CD4-positive, alpha-beta T cell treated with Interleukin-6 at 100 ng/mL for 8 hours (primary cell): ENCODE measurements at regions not wholly inside any gene's neighbourhood (a gene's known extent, or its start where the extent isn't known, plus 50 kb on each side); places are given as distances from the start of the nearest gene placed in this dataset.
"Not testable (repeated sequence)": the region's sequence is repeated elsewhere in the genome, so short reads cannot be mapped to it uniquely, and the experiment has no call there.

Source experiments
- DNase-seq: peaks from one replicate; pipeline ENCODE4 v3.0.0-alpha.2; 2020; ENCODE audit warnings: mixed read lengths, low spot score

DNA sequence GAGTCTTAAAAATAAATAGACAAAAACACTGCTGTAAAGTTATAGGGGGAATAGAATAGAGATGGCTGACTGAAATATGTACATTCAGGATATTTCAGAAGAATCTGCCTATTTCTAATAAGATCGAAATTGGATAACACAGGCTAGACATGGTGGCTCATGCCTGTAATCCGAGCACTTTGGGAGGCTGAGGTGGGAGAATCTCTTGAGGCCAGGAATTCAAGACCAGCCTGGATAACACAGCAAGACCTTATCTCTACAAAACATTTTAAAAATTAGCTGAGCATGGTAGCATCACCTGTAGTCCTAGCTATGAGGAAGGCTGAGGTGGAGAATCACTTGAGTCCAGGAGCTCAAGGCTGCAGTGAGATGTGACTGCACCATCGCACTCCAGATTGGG lies 146.6 kb upstream of the CCDC150 start:
- DNase-seq: no peak

DNA sequence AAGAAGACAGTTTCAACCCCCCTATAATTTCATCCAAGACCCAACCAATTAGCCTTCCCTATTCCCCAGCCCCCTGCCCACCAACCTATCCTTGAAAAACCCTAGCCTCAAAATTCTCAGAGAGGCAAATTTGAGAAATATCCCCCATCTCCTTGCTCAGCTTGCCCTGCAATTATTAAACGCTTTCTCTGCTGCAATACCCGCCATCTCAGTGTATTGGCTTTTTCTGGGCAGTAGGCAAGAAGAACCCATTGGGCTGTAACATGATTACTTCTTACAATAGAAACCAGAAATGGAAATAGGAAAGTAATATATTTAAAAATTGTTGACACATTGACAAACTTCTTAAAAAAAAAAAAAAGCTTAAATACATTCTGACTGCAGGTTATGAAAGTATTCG lies 140.6 kb upstream of the CCDC150 start:
- no peak for DNase-seq

DNA sequence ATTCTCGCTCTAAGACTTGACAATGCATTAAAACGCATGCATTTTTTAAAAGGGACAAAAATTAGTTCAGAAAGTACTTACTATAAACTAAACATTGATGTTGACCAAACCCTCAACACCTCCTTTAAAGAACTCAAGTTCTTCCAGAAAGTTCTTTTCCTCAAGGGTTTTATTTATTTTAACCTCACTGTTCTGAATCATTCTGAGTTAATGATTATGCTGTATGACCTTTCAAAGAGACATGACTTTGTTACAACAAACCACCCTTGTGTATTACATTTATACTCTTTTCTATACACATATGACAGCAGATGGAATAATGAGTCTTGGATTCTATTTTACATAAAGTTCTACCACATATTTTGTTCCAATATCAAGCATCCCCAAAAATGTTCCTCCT lies 139.8 kb upstream of the CCDC150 start:
- no peak for DNase-seq

DNA sequence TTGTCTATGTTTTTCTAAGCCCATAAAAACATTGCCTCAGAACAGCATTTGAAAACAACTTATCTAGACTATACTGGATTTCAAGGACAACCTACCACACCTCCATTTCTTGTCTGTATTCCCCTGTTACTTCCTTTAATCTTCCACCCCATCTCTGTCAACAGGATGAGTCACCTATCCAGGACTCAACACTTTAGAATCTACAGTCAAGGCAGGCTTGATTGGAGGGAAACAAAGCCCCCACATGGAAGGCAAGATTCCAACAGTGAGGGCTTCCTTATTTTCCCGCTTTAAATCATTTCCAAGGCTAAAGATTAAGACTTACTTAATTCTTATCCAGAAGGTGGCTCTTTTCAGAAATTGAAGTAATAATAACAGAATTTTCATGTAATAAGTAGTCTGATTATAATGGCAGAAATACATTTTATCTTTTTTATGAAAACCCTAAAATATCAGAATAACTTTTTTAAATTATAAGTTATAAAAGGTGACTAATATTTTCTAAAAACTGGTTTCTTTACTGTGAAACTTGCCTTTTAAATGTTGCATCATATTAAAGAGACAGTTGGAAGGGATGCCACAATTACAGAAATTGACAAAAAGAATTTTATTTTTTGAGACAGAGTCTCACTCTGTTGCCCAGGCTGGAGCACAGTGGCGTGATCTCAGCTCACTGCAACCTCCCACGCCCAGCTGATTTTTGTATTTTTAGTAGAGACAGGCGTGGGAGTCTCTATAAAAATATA lies 138.7 kb upstream of the CCDC150 start:
- no peak for DNase-seq

DNA sequence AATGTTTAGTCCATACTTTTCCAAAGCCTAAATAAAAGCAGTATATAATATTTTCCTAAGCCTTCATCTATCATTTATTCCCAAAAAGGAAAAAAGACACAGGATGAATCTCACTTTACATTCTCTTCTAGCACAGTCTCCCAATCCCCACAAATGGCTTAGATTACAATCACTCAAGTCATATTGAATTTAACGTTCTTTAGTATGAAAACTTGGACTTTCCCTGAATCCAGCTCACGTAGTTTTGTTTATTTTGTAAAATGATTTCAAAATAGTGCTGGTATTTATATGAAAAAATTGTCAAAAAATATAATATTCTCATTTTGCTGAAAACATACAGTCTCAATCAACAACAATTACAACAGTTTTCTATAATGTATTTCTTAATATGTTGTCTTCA lies 137.7 kb upstream of the CCDC150 start:
- DNase-seq: no peak

DNA sequence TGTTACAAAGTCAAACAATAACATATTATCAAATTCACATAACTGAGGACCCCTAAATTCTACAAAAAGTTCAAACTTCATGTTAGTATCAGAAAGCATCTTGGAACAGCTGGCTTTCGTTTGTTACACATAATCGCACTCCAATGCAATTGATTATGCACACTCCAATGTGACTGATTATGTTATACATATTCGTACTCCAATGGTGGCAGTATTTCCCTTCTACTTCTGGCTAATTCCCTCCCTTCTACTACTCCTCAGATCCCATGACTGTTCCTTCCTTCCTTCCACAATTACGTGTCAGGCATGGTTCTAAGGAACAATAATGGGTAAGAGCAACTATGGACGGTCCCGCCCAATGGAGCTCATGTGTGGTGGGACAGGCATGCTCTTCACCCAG lies 137.1 kb upstream of the CCDC150 start:
- no peak for DNase-seq

DNA sequence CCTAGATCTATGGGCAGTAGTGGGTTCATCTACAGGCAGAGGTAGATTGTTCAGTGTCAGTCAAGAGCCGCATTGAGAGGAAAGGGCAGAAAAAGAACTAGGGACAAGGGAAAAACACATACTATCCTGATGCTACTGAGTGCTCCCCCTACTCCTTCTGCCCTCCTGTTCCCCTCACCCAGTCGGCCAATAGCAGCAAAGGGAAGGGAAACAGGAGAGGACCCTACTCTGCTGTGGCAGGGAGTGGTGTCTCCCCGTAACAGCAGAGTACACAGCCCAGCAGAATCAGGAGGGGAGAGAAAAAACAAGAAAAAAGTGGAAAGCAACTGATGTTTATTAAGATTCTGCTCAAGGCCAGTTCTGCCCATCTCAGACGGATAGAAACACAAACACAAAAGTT lies 136.1 kb upstream of the CCDC150 start:
- no peak for DNase-seq

DNA sequence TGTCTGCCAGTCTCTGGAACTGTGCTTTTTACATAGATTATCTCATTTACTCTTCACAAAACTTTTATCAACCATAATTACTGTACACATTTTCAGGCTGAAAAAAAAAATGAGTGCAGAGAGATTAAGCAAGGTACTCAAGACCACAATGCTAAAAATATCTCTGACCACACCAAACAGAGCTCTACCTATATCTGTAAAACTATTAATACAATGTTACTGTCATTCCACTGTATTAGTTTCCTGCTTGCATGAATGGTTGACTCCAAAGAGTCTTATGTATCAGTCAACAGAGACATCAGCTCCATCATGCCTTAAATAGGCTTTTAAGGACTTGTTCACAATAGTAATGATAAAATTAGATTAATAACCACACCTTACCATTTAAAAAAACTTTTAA lies 134.7 kb upstream of the CCDC150 start:
- no peak for DNase-seq

DNA sequence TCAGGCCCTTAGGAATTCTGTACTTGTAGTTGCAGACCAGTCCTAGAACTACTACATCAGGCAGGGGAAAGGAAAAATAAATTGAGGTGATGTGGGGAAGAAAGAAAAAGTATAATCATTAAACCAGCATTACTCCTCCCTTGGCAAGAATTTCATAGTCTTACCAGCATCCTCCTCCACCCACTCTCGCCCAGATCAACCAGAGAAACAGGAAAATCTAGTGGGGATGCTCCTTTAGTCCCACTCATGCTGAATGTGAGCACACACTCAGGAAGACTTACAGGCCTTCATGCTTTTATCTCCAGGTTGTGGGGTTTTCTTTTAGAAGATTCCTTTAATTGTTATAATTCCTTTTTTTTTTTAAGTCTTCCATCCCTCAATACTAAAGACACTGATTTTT lies 129.3 kb upstream of the CCDC150 start:
- DNase-seq: no peak

DNA sequence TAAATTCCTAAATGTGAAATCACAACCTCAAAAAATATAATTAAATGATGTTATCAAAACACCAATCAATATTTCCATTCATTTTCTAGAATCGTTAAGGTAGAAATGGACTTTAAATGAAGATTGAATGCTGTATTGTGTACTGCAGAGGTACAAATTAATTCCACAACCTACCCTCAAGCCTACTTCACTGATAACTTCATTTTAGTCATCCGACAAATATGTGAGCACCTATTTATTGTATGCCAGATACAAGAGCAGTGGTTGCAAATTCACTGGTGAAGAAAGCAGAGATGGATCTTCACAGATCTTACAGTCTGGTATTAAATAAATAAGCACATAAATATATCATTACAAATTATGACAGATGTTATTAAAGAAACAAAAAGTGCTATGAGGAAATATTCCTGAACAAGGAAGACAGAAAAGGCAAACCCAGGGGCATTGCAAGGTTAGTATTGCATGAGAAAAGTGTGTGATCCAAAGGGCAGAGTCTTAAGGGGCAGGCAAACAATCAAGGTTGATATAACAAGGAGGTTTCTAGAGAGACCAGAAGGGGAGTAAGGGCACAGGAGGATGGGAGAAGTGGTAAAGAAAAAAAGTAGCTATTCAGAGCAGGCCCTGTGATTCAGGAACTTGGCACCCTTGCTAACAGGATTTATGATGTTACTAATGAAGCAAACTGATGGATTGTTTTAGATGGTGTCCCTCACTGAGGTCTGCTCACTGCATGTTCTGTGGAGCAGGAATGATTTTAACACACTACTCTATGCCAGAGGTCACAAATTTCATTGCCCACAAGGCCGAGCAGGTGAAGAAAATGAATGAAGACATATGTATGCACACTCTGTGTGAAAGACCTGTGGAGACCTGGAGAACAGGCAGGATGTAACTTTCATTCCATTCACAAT lies 128.0 kb upstream of the CCDC150 start:
- no peak for DNase-seq

DNA sequence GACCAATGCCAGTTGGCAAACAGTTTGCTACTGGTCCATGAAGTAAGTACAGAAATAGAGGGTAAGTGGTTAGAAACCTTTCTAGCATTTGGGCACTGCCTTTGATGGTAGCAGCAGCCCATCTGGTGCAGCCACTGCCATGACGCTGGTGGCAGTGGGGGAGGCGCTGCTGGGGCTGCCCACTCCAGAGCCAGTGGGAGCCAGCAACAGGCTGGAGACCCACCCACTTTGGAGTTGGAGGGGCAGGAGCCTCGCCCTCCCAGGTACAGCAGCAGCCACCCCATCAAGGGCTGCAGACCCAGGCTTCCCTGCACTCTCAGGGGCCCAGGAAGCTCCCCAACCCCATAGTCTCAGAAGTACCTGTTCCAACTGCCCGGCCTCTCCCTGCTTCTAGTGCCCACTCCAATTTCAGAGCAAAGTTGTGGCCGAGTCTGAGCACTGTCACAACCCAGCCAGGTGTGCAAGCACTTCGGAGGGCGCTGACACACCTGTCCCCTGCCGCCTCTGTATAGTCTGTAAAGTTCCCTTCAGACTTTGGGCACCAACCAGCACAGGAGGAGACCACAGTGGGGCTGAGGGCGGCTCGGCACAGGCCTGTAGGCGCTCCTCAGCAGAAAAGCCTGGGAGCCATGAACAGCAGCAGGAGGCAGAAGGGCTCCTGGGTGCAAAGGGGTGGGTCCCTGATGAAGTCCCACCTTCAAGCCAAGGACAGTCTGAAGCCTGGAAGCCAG lies 125.6 kb upstream of the CCDC150 start:
- DNase-seq: no peak

DNA sequence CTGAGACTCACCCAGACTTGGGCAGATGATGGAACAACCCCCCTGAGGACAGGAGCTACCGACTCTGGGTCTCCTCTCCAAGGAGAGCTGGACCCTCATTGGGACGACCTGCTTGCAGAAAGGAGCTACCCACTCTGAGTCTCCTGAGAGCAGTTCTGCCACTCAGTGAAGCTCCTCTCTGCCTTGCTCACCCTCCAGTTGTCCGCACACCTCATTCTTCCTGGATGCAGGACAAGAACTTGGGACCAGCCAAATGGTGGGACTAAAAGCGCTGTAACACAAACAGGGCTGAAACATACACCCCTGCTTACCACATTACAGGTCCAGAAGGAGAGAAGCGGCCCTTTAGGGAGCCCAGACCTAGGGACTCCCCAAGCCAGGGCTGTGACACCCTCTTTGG lies 124.9 kb upstream of the CCDC150 start:
- DNase-seq: no peak

DNA sequence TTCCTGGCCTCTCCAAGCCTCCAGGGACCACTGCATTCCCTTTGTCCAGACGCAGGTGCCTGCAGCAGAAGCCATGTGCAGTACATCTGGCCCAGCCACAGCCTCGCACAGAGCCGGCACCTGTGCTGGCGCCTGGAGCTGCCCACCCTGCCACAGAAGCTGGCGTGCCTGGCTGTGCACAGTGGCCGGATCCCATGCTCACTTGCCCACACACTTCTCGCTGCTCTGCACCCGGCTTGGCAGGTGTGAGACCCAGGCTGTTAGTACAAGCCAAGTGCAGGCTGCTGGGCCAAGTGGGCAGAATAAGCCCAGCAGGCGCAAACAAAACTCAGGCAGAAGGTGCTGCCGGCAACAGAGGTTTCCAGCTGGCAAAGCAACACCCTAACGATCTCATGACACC lies 124.5 kb upstream of the CCDC150 start:
- DNase-seq: no peak

DNA sequence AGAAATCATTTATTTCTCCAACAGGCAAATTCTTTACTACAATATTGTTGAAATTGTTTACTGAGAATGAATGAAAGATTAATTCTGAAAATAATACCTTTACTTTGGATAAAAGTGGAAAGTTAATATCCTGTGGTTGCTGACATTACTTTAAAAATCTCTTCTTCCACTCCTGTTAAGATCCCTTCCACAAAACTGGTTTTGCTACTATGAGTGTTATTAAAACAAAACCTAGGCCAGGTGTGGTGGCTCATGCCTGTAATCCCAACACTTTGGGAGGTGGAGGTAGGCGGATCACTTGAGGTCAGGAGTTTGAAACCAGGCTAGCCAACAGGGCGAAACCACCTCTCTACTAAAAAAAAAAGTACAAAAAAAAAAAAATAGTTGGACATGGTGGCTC lies 123.9 kb upstream of the CCDC150 start:
- DNase-seq: no peak

DNA sequence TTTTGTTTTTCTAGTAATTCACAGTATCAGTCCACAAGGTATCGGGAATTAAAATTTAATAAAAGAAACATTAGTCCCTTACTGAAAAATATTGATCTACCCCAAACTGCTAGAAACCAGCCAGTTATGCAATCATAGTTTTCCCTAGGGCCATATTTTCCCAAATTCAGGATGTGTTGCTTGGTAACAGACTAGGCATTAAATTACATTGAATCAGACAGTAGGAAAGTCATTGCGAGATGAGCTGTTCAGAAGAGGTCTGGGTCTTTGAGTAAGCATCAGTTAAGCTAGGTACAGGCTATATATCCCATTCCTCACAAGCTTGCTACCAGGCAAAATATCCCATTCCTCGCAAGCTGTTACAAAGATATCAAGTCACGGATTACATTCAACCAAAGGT lies 123.0 kb upstream of the CCDC150 start:
- DNase-seq: no peak

DNA sequence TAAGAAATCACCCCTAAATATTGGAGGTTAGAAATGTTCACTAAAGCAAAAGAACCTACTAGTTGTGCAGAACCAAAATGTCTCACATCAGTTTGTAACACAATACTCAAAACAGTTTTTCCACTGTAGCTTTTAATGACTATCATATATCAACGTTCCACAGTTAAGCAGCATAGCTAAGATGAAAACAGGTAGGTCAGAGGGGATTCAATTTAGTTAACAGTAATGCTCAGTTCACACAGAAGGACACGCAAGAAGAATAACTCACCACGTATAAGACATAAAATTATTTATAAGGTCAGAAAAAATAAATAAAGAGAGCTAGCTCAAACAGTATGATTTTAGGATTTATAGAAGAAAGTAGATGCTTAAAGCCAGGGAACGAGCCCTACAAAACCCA lies 118.9 kb upstream of the CCDC150 start:
- DNase-seq: no peak

DNA sequence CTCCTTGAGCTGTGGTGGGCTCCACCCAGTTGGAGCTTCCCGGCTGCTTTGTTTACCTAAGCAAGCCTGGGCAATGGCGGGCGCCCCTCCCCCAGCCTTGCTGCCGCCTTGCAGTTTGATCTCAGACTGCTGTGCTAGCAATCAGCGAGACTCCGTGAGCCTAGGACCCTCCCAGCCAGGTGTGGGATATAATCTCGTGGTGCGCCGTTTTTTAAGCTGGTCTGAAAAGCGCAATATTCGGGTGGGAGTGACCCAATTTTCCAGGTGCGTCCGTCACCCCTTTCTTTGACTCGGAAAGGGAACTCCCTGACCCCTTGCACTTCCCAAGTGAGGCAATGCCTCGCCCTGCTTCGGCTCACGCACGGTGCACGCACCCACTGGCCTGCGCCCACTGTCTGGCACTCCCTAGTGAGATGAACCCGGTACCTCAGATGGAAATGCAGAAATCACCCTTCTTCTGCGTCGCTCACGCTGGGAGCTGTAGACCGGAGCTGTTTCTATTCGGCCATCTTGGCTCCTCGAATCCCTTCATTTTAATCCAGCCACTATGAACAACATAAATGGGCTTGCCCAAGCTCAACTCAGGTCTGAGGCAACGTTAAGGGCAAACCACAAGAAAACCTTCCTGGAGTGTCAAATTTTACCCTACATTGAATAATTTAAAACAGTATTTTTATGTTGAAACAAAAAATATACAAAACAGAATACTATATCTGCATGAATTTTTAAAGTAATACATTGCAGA lies 112.4 kb upstream of the CCDC150 start:
- DNase-seq: not testable (repeated sequence)

DNA sequence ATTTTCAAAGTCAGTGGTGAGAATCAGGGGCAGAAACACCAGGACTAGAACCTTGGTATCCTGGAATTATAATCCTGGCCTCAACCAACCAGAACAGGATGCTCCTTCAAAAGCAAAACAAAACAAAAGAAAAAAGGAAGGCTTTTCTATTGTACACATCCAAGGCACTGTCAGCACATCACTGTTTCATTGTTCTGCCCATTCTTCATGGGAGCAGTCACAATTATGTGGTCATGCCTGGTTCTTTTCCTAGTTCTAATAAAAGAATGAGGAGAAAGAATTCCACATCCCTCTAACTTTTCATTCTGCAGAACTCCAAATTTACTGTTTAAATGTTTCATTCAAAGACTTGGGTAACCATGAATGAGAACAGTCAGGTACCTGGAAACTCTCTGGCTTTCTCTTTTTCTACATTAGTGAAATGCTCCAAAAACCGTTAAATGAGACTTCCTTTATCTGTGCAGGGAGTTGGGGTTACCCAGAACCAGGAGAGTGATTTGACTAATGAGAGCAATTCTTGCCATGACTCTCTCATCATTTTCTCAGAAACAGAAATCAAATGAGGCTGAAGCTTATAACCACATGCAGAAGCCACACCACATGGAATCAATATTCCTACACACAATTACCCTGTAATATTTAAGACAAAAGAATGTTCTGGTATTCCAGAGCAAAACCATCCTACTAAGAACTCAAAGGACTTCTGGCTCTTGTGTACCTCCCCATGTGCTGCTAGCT lies 110.9 kb upstream of the CCDC150 start:
- no peak for DNase-seq

DNA sequence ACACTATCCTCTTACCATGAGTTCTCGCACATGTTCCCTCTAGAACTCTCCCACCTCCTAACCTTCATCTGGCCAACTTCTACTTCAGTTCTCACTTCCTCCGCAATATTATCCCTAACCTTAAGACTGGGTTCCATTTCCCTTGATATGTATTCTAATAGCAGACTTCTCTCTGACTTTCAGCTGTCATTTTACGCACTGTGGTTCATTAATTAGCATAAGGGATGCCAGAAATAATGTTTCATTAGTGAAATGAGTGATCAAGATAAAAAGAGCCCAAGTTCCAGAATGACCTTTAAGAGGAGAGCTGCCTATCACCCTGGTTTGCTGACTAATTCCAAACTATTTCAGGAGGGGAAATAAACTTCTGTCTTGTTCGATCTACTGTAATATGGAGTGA lies 108.6 kb upstream of the CCDC150 start:
- DNase-seq: no peak

DNA sequence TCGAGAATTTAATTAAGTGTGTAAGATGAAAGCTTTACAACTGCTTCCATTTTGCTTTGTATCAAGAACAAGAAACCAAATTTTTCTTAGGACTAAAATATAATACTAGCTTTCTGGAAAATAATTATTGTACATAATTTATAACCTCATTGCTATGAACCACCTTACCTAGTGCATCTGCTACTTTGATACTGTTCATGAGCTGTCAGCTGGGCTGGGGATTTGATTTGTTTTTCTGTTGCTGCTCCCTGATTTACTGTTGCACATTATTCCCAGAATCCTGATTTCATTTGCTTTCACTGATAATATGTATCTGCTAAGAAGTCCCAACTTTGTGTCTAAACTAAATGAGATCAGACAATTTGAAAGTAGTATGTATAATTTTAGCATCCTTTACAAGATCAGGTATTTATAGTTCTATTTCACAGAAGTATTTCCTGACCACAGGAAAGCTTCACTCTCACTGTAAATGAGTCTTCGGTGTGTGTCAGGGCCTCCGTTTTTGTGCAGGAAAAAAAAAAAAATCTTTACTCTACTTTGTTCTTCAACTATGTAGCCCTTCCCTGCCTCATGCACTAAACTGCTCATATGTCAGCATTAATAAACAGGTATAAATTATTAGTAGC lies 105.6 kb upstream of the CCDC150 start:
- DNase-seq: no peak

DNA sequence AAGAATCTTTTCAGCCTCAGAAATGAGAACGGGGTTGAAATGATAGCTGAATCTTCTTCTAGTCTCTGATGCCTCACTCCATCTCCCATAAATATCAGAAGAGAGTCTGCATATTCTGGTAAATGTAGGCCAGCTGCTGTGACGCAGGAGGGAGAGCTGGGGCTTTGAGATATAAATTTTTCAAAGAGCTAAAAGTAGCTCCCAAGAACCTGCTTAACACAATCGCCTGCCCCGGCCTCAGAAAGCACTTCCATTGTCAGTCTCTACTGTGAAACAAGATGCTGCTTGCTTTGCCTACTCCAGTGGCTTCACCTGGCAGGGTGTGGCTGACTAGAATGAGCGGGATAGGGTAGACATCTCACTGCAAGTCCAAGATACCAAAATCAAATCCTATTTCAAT lies 105.0 kb upstream of the CCDC150 start:
- no peak for DNase-seq
